ENCODE measurements at regions not wholly inside any gene's neighbourhood (a gene's known extent, or its start where the extent isn't known, plus 50 kb on each side); places are given as distances from the start of the nearest gene placed in this dataset.
A peak's percentile ranks its signal among the peaks of the same experiment; 100 is the strongest.
"Not testable (repeated sequence)": the region's sequence is repeated elsewhere in the genome, so short reads cannot be mapped to it uniquely, and the experiment has no call there.

DNA sequence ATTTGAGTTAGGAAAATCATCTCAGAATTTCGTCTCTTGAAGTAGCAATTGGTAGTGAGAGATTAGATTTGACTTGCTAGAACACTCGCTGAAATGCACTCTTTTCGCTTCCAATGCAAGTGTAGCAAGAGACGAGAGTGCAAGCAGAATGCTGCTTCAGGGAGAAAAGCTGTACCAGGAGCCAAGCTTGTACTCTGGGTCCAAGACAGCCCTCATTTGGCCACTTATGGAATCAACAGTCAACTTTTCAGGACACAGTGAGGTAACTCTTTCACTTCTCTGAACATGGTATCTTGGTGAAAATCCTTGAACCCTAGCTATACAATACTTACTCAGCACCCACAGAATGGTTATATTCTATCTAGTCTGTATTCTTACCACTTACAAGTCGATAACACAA is 107.6 kb upstream of the TERB2 start:
- not testable (repeated sequence) for H3K27ac ChIP-seq

DNA sequence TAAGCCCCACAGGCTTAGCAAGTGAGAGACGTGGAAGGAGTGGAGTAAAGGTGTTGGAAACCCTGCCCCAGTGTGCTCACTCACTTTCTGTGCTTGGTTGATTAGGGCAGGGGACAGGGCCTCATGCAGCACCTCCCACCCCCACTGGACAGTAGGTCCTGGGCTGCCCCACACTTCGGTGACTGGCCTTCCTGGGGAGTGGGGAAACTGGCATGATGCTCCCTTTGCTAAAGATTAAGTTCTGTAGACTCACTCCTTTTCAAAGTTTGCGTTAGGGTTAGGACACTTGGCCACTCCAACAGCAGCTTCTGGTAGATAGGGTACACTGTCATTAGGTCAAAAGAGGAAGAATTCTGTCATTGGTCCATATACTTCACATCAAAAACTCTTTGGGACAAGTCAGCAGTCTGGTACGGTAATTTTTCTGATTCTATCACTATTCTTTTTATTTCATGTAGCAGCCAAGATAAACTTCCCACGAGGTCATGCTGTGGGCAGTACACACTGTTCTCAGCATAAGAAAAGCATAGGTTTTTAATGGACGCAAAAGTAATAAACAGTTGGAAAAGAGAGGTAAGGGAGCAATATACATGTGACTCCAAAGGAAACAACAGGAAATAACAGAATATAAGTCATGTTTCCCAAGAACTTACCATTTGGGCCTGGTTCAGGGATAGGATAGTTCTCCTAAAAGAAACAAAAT is 106.6 kb upstream of the TERB2 start:
- H3K27ac ChIP-seq = not testable (repeated sequence)

DNA sequence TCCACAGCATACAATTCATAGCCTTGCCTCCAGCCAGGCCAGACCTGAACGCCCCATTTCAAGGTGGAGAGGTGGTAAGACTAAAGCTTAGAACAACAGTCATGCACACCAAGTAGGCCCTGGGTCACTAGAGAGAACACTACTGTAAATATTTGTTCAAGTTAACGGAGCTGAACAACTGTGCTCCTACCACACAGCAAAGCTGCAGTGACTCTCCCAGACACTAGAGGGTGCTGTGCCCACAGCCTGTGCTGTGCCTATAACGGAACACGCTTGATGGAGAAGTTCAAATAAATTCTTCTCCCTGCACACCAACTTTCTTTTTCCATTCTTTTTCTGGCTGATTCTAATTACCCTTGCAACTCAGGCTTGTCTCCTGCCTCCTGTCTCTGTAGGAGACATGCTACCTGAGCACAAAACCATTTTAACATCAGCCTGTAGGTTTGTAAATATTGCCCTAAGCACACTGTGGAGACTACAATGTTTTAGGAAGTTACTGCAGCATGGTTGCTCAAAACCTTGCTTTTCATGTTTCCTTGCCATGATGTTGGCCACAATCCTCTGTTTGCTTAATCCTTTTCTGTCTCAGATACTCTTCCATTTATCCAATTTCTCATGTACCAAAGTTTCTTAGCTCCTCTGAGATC is 103.1 kb upstream of the TERB2 start:
- H3K27ac ChIP-seq = peak overlapping the region; percentile 56

DNA sequence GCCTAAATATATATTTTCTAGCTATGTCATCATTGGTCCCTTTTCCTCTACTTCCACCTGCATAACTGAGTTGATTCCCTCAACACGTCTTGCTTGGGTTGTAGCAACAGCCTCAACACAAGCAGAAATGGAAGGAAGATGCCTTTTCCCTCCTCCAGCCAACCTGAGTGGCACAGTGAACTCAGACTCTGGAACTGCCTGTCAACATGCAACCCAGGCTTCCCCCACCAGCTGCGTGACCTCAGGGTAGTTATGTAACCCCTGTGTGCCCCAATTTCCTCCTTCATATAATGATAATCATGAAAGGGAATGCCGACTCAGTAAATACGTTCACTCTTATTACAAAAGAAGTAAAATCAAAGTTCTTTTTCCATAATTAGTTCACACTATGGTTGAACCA is 101.8 kb upstream of the TERB2 start:
- not testable (repeated sequence) for H3K27ac ChIP-seq

More for the DNA sequence above, 103.1 kb upstream of the TERB2 start:
- TF ChIP-seq, protein P1, sequence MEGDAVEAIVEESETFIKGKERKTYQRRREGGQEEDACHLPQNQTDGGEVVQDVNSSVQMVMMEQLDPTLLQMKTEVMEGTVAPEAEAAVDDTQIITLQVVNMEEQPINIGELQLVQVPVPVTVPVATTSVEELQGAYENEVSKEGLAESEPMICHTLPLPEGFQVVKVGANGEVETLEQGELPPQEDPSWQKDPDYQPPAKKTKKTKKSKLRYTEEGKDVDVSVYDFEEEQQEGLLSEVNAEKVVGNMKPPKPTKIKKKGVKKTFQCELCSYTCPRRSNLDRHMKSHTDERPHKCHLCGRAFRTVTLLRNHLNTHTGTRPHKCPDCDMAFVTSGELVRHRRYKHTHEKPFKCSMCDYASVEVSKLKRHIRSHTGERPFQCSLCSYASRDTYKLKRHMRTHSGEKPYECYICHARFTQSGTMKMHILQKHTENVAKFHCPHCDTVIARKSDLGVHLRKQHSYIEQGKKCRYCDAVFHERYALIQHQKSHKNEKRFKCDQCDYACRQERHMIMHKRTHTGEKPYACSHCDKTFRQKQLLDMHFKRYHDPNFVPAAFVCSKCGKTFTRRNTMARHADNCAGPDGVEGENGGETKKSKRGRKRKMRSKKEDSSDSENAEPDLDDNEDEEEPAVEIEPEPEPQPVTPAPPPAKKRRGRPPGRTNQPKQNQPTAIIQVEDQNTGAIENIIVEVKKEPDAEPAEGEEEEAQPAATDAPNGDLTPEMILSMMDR (conservative IDR thresholded peaks at IDR 0.05) = peak; percentile 89

DNA sequence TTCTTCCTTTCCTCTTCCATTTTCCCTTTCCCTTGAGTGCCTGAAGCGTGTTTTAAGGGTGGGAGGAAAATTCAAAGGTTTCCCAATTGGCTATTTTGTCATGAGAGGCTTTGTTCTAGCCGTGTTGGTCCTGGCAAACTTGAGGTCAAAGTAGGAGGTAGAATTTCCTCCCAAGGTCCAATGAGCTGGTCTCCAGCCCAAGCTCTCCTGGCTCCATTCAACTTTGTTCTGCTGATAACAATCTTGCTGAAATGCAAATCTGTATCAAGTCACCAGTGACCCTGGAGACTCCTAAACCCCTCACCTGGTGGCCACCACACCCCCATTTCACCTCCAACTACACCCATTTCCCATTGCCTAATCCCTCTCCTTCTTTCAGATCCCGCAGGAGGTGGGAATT is 100.2 kb upstream of the TERB2 start:
- H3K27ac ChIP-seq = not testable (repeated sequence)

DNA sequence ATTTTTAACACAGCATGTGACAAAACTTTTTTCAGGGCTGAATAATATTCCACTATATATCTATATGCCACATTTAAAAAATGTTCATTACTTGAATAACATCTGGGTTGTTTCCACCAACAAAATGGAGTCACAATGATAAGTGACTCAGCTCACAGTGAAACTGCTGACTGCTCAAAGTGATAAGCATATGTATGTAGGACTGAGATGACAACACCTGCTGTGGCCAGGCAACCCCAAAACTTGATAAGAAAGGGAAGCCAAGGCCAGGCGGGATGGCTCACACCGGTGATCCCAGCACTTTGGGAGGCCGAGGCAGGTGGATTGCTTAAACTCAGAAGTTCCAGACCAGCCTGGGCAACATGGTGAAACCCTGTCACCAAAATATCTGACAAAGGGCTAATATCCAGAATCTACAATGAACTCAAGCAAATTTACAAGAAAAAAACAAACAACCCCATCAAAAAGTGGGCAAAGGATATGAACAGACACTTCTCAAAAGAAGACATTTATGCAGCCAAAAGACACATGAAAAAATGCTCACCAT is 99.2 kb upstream of the TERB2 start:
- not testable (repeated sequence) for H3K27ac ChIP-seq

DNA sequence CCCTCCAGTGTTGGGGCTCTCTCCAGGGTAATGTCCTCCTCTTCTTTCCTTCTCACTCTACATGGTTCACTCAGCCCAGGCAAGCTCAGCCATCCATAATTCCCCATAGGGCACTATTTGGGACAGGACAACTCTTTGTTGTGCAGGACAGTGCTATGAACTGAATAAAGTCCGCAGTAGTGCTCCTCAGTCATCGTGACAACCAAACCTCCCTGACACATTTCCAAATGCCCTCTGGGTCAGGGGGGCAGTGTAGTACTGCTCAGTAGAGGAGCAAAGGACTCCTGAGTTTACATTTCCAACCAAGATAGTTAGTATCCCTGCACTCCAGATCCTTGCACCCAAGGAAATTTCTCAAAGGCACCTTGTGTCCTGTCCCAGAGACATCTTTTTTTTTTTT is 97.4 kb upstream of the TERB2 start:
- H3K27ac ChIP-seq = not testable (repeated sequence)

DNA sequence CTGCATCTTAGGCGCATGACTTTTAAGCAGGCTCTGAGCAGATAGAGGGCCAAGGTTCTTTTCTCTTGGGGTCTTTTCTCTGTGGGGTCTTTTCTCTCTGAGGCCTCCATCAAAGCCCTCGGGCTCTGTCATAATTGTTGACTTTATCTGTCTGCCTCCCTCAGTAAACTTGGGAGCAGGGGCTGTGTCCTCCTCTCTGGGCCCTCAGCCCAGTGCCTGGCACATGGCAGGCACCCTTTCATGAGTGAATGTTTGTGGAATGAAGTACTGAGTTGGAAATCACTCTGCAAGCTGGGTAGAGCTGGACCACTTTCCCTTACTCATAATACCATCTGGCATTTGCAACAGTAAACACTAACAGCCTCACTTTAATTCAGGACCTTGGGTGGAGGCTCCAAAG is 96.3 kb upstream of the TERB2 start:
- not testable (repeated sequence) for H3K27ac ChIP-seq

DNA sequence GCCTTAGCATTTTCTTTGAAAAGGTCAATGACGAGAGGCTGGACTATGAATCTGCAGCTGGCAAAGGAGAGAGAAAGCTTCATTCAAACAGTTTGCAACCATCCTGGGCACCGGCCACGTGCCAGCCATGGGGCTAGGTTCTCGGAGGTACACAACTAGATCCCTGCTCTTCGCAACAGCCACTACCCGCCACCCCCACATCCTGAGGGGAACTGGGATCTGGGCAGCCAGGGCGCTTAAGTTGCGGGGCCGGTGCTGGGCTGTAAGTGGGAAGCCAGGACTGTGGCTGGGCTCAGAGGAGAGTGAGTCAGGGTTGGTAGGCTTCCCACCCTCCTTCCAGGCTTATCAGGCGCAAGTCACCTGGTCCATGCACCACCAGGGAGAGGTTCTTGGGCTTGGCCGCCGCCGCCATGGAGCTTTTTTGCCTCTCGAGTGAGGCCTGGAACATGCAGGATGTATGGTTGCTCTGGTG is 95.0 kb upstream of the TERB2 start:
- TF ChIP-seq, protein P1 (conservative IDR thresholded peaks at IDR 0.05) = no peak

DNA sequence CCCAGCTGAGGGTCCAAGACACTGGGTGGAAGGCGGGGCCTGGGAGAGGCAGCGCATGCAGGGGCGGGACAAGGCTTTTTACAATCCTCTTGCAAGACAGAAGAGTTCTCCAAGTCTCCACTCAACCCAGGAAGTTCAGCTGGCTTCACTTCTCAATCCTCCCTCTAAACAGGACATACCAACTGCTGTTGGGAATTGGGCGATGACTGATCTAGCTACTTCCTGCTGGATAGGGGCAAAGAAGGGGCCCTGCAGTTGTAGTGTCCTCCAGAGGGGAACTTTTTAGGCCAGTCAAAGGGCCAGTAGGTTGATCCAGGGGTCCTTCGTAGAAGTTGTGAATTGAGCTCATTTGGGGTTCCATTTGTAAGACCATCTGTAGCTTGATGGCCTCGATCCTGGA is 94.6 kb upstream of the TERB2 start:
- TF ChIP-seq, protein P1 (conservative IDR thresholded peaks at IDR 0.05) = no peak

More for the DNA sequence above, 95.0 kb upstream of the TERB2 start:
- no peak overlapping the region for H3K27ac ChIP-seq

DNA sequence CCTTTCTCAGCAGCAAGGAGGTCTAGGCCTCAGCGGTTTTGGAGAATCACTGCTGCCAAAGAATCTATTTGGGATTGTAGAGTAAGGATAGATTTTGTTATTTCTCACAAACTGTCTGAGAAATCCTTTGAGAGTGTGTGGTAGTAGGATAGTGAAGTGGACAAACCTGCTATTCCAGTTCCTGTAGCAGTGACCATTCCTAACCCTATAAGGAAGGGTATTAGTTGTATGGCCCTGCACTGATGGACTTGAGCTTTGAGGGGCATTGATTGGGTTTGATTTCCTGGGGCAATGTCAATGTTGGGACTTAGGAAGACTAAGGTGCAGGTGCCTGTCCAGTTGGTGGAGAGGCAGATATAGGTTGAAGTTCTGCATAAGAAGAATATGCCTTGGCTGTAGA is 93.6 kb upstream of the TERB2 start:
- H3K27ac ChIP-seq = peak overlapping the region; percentile 63

More for the DNA sequence above, 94.6 kb upstream of the TERB2 start:
- H3K27ac ChIP-seq = peak overlapping the region; percentile 63

DNA sequence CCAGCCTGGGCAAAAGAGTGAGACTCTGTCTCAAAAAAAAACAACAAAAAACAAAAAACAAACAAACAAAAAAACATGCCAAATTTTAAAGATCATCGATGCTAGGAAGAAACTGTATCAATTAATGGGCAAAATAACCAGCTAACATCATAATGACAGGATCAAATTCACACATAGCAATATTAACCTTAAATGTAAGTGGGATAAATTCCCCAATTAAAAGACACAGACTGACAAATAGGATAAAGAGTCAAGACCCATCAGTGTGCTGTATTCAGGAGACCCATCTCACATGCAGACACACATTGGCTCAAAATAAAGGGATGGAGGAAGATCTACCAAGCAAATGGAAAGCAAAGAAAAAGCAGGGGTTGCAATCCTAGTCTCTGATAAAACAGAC is 88.4 kb upstream of the TERB2 start:
- H3K27ac ChIP-seq = not testable (repeated sequence)

DNA sequence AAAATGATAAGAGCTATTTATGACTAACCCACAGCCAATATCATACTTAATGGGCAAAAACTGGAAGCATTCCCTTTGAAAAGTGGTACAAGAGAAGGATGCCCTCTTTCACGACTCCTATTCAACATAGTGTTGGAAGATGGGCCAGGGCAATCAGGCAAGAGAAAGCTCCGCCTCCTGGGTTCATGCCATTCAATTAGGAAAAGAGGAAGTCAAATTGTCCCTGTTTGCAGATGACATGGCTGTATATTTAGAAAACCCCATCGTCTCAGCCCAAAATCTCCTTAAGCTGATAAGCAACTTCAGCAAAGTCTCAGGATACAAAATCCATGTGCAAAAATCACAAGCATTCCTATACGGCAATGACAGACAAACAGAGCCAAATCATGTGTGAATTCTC is 86.4 kb upstream of the TERB2 start:
- H3K27ac ChIP-seq = not testable (repeated sequence)

Data from VCaP (cell line).